ENCODE measurements at regions not wholly inside any gene's neighbourhood (a gene's known extent, or its start where the extent isn't known, plus 50 kb on each side); places are given as distances from the start of the nearest gene placed in this dataset.

DNA sequence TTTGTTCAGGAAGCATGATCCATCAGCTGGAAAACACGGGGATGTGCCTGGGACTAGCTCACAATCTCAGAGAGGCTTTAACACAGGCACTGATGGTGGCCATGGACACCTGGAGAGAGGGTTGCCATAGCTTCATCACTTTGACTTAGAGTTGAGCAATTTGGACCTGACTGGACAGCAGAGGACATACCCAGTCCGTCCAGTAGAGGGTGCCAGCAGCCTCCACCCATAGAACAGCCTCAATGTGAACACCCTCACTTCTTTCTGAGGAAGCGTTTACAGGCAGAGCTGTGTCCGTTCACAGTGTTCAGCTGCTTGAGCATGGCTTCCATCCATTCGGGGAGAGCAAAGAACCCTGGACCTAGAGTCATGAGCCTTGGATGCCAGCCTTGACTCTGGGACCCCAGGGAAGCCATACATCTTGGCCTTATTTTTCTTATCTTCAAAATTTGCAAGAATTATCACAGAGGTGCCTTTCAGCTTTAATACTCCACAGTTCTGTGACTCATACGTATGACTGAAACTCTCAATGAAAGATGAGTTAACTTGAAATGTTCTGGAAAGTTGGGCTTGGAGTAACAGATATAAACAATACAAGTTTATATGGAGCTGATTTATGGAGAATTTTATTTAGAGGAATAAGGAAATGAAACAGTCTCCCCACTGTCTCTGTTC is 302.9 kb upstream of the PODXL start:
- intact Hi-C loops (cut with DNase I), result no loop called here
- H3K9me3 ChIP-seq, result no peaks in the 10 kb centered on the region
- 12 to 16% methylated on average over 6 of the region's 6 CpGs for WGBS, 2 donors
- no peak for FAIRE-seq
- H3K4me1 ChIP-seq, result no peaks in the 10 kb centered on the region
- TF ChIP-seq, protein P1, sequence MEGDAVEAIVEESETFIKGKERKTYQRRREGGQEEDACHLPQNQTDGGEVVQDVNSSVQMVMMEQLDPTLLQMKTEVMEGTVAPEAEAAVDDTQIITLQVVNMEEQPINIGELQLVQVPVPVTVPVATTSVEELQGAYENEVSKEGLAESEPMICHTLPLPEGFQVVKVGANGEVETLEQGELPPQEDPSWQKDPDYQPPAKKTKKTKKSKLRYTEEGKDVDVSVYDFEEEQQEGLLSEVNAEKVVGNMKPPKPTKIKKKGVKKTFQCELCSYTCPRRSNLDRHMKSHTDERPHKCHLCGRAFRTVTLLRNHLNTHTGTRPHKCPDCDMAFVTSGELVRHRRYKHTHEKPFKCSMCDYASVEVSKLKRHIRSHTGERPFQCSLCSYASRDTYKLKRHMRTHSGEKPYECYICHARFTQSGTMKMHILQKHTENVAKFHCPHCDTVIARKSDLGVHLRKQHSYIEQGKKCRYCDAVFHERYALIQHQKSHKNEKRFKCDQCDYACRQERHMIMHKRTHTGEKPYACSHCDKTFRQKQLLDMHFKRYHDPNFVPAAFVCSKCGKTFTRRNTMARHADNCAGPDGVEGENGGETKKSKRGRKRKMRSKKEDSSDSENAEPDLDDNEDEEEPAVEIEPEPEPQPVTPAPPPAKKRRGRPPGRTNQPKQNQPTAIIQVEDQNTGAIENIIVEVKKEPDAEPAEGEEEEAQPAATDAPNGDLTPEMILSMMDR (IDR thresholded peaks at IDR 0.05), result peak; percentile 75 to 86 (median 81)
- no peak overlapping the region for H3K4me3 ChIP-seq
- DNase-seq, result peak; percentile 36 to 78 (median 70)
- H3K36me3 ChIP-seq, result no peaks in the 10 kb centered on the region
- H3K27ac ChIP-seq, result no peak overlapping the region
- H3K27me3 ChIP-seq, result no peaks in the 10 kb centered on the region
- peak; percentile 66 to 97 (median 94) for ATAC-seq

GRCh38 chr7:131858611-131859010 is 302.2 kb upstream of the PODXL start:
- WGBS, 2 donors, result 27 to 45% methylated on average over 2 of the region's 2 CpGs
- Histone ChIP-seq H3K27ac (no peak overlapping the region), H3K36me3 (no peaks in the 10 kb centered on the region), H3K4me3 (no peak overlapping the region), H3K27me3 (no peaks in the 10 kb centered on the region), H3K4me1 (no peaks in the 10 kb centered on the region), H3K9me3 (no peaks in the 10 kb centered on the region)
- FAIRE-seq (no peak), ATAC-seq (no peak), DNase-seq (no peak)
- intact Hi-C loops (cut with DNase I), result no loop called here
- TF ChIP-seq, protein P1 (IDR thresholded peaks at IDR 0.05), result no peak

- H3K4me3 ChIP-seq, result no peak overlapping the region
- TF ChIP-seq, protein P1 (IDR thresholded peaks at IDR 0.05), result no peak
- WGBS, 2 donors, result 86 to 90% methylated on average over 7 of the region's 7 CpGs
- no peaks in the 10 kb centered on the region for H3K27me3 ChIP-seq
- no peak overlapping the region for H3K27ac ChIP-seq
- FAIRE-seq (no peak), DNase-seq (no peak), ATAC-seq (no peak)
- H3K36me3 ChIP-seq, result no peaks in the 10 kb centered on the region
- no peaks in the 10 kb centered on the region for H3K4me1 ChIP-seq
- intact Hi-C loops (cut with DNase I), result no loop called here
- H3K9me3 ChIP-seq, result no peaks in the 10 kb centered on the region
These were observed 293.0 kb upstream of the PODXL start for GRCh38 chr7:131849472-131849871.

GRCh38 chr7:131848033-131848432 is 291.6 kb upstream of the PODXL start:
- intact Hi-C loops (cut with DNase I), result no loop called here
- Histone ChIP-seq H3K36me3 (no peaks in the 10 kb centered on the region), H3K27me3 (no peaks in the 10 kb centered on the region), H3K27ac (no peak overlapping the region), H3K4me3 (no peak overlapping the region), H3K9me3 (no peaks in the 10 kb centered on the region), H3K4me1 (no peaks in the 10 kb centered on the region)
- no peak for FAIRE-seq
- ATAC-seq, result no peak
- TF ChIP-seq, protein P1 (IDR thresholded peaks at IDR 0.05), result no peak
- no peak for DNase-seq
- 82 to 85% methylated on average over 7 of the region's 7 CpGs for WGBS, 2 donors

GRCh38 chr7:131845573-131846314 is 289.3 kb upstream of the PODXL start:
- Histone ChIP-seq H3K27me3 (no peaks in the 10 kb centered on the region), H3K9me3 (no peaks in the 10 kb centered on the region), H3K4me1 (no peaks in the 10 kb centered on the region), H3K36me3 (no peaks in the 10 kb centered on the region), H3K4me3 (no peak overlapping the region), H3K27ac (no peak overlapping the region)
- FAIRE-seq, result no peak
- 68 to 71% methylated on average over 8 of the region's 8 CpGs for WGBS, 2 donors
- no peak for ATAC-seq
- peak in 1 of 6 donors; percentile 33 for DNase-seq
- TF ChIP-seq, protein P1 (IDR thresholded peaks at IDR 0.05), result no peak
- intact Hi-C loops (cut with DNase I), result no loop called here

Measured in pancreas (tissue), 10 donors.